IPS-15b (cell line): ENCODE measurements at regions not wholly inside any gene's neighbourhood (a gene's known extent, or its start where the extent isn't known, plus 50 kb on each side); places are given as distances from the start of the nearest gene placed in this dataset.

Experiments
- H3K27me3 ChIP-seq: one replicate; pipeline ENCODE4 v1.6.1; 2013; ENCODE audit warnings: low read length; ENCODE audit not compliant: control insufficient read depth, insufficient read depth
- H3K36me3 ChIP-seq: one replicate; pipeline ENCODE4 v1.6.1; 2013; ENCODE audit warnings: low read length; ENCODE audit not compliant: control insufficient read depth, insufficient read depth
- H3K4me1 ChIP-seq: one replicate; pipeline ENCODE4 v1.6.1; 2013; ENCODE audit warnings: mild to moderate bottlenecking, low read length; ENCODE audit not compliant: control insufficient read depth, insufficient read depth
- H3K4me3 ChIP-seq: one replicate; pipeline ENCODE4 v1.5.1; 2013; ENCODE audit warnings: low read depth, low read length
- H3K9ac ChIP-seq: one replicate; pipeline ENCODE4 v1.6.1; 2013; ENCODE audit warnings: low read depth, mild to moderate bottlenecking, low read length
- H3K9me3 ChIP-seq: one replicate; pipeline ENCODE4 v1.6.1; 2013; ENCODE audit warnings: mild to moderate bottlenecking, low read length; ENCODE audit not compliant: control insufficient read depth, insufficient read depth

DNA sequence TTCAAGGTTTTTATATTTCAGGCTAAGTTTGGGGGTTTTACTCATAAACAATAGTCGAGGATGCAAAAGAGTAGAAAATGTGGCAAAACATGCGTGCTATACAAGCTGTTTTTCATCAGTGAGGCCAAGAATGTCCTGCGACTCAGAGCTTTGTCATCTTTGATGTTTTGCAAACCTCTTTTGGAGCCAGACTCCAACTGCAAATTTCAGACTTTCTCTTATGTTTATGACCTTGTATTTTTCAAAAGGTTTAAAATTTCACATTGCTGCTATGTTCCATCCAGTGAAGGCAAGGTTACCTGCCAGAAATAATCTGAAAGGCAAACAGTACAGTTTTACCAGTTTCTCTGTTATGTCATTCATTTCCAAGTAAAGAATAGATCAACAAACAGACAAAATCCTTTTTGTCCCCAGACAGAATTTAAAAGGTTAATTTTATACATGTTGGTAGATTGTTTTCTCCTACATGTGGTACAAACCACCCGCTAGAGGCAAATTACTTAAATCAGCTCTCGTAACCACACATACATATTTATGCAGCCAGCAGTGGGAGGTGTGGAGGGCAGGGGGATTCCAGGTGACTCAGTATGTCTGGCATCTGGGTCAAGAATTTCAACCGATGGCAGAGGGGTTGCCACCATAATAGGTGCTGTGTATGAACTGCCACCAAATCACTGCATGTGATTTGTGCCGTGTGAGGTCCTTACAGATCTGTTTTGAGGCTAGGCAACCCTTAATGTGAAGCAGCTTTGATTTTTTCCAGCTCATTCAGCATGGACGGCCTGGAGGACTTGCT, 119.8 kb upstream of the CPM start:
- H3K4me1 ChIP-seq = peaks cover 10% of the 10 kb centered on the region
- H3K36me3 ChIP-seq = no peaks in the 10 kb centered on the region
- no peaks in the 10 kb centered on the region for H3K27me3 ChIP-seq
- H3K9me3 ChIP-seq = no peaks in the 10 kb centered on the region
- no peak overlapping the region for H3K9ac ChIP-seq
- no peak overlapping the region for H3K4me3 ChIP-seq

DNA sequence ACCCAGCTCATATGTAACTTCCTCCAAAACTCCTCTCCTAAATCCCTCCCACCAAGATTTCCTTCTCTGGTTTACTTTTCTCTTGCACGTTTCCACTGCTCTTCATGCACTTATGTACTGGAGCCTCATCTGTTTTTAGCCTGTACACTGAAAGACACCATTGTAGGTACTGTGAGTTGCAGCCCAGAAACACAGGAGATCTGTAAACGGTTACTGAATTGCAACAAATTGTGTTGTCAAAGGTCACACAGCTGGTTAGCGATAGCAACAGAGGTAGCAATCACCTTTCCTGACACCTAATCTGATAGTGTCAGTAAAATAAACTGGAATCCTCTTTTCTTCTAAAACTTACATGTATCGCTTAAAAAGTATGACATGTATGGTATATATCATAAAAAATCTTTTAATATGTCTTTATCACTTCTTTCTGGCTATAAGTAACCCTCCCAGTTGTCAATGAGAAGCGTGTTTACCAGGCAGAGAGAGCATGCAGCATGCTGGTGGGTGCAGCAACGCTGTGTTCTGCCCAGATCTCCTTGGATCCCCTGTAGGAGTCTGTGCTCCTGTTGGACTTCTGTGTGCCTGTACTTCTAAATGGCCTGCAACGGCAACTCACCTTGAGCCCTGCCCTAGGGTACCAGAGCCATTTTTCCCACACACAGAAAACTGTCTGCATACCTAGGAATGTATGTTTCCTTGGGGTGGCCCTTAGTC, 121.5 kb upstream of the CPM start:
- no peak overlapping the region for H3K4me3 ChIP-seq

GRCh38 chr12:69055280-69055679, 122.3 kb upstream of the CPM start:
- Histone ChIP-seq H3K9me3 (no peaks in the 10 kb centered on the region), H3K4me1 (peaks cover 10% of the 10 kb centered on the region), H3K27me3 (no peaks in the 10 kb centered on the region), H3K4me3 (no peak overlapping the region), H3K9ac (no peak overlapping the region), H3K36me3 (no peaks in the 10 kb centered on the region)

More for the DNA sequence above, 121.5 kb upstream of the CPM start:
- no peaks in the 10 kb centered on the region for H3K9me3 ChIP-seq
- no peaks in the 10 kb centered on the region for H3K36me3 ChIP-seq
- no peak overlapping the region for H3K9ac ChIP-seq
- H3K4me1 ChIP-seq = peaks cover 10% of the 10 kb centered on the region
- no peaks in the 10 kb centered on the region for H3K27me3 ChIP-seq

- no peaks in the 10 kb centered on the region for H3K9me3 ChIP-seq
- H3K4me1 ChIP-seq = peaks cover 10% of the 10 kb centered on the region
Observed at GRCh38 chr12:69055706-69056105, 122.7 kb upstream of the CPM start.

DNA sequence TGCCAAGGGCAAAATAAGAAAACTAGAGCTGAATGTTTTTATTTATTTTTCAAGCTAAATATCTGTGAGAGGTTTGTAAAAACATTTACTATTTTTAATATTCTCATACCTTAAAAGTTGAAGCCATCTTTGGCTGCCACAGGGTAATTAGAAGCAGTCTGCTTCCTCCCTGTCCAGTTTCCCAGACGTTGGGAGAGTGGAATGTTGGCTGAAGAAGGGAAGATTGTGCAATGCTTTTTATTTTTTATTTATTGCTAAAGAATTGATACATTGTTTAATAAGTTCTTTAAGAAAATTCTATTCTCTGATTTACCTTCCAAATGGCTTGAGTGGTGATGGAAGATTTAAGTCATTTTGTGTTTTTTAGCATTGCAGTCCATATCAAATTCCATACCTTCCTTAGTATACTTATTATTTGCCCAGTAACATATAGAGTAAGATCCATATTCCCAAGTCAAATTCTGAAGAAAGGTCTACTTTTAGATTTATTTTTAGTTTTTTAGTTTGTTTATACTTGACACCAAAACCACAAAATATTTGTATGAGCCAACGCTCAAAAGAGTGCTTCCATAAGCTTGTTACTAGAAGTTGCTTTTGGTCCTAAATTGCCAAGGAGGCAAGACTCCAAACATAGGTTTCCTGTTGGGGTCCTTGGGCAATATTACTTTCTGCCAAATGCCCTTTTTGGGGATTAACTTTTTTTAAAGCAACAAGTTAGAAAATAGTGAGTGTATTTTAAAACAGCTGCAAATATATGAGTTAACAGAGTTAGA, 124.0 kb upstream of the CPM start:
- Histone ChIP-seq H3K9me3 (no peaks in the 10 kb centered on the region), H3K4me1 (peaks cover 10% of the 10 kb centered on the region), H3K36me3 (no peaks in the 10 kb centered on the region), H3K27me3 (no peaks in the 10 kb centered on the region), H3K9ac (no peak overlapping the region), H3K4me3 (no peak overlapping the region)

More at GRCh38 chr12:69055706-69056105, 122.7 kb upstream of the CPM start:
- H3K4me3 ChIP-seq = no peak overlapping the region
- no peaks in the 10 kb centered on the region for H3K36me3 ChIP-seq
- H3K27me3 ChIP-seq = no peaks in the 10 kb centered on the region
- H3K9ac ChIP-seq = no peak overlapping the region

- H3K4me1 ChIP-seq = peaks cover 7% of the 10 kb centered on the region
- H3K9ac ChIP-seq = no peak overlapping the region
- H3K36me3 ChIP-seq = no peaks in the 10 kb centered on the region
- H3K27me3 ChIP-seq = no peaks in the 10 kb centered on the region
- H3K4me3 ChIP-seq = no peak overlapping the region
- no peaks in the 10 kb centered on the region for H3K9me3 ChIP-seq
Observed at GRCh38 chr12:69057742-69058141, 124.8 kb upstream of the CPM start.

GRCh38 chr12:69059465-69060457, 126.8 kb upstream of the CPM start:
- Histone ChIP-seq H3K36me3 (no peaks in the 10 kb centered on the region), H3K27me3 (no peaks in the 10 kb centered on the region), H3K4me1 (no peaks in the 10 kb centered on the region), H3K4me3 (no peak overlapping the region), H3K9ac (no peak overlapping the region), H3K9me3 (no peaks in the 10 kb centered on the region)

DNA sequence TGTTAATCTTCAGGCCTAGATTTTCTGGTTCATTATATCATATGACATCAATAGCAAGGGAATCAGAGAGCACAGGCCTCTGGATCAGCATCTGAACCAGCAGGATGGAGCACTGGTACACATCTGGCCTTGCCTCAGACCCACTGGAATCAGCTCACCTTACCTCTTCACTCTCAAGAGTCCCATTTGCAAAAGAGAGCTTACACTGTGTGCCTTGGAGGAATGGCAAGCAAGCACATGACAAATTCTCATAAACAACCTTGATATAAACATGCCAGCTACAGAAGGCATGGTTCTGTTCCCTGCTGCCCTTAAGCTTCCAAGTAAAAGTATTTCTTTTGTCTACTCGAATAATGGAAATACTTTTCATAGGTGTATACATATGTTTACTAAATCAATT, 128.6 kb upstream of the CPM start:
- Histone ChIP-seq H3K36me3 (no peaks in the 10 kb centered on the region), H3K9ac (no peak overlapping the region), H3K4me1 (no peaks in the 10 kb centered on the region)

GRCh38 chr12:69062621-69063237, 129.8 kb upstream of the CPM start:
- H3K27me3 ChIP-seq = no peaks in the 10 kb centered on the region
- H3K4me3 ChIP-seq = no peak overlapping the region
- H3K9ac ChIP-seq = no peak overlapping the region

More for the DNA sequence above, 128.6 kb upstream of the CPM start:
- H3K4me3 ChIP-seq = no peak overlapping the region
- no peaks in the 10 kb centered on the region for H3K27me3 ChIP-seq
- H3K9me3 ChIP-seq = no peaks in the 10 kb centered on the region

GRCh38 chr12:69064734-69065443, 131.9 kb upstream of the CPM start:
- H3K4me1 ChIP-seq = no peaks in the 10 kb centered on the region
- H3K4me3 ChIP-seq = no peak overlapping the region

More at GRCh38 chr12:69062621-69063237, 129.8 kb upstream of the CPM start:
- H3K9me3 ChIP-seq = no peaks in the 10 kb centered on the region
- no peaks in the 10 kb centered on the region for H3K36me3 ChIP-seq
- no peaks in the 10 kb centered on the region for H3K4me1 ChIP-seq

More at GRCh38 chr12:69064734-69065443, 131.9 kb upstream of the CPM start:
- H3K36me3 ChIP-seq = no peaks in the 10 kb centered on the region
- H3K27me3 ChIP-seq = no peaks in the 10 kb centered on the region
- H3K9me3 ChIP-seq = no peaks in the 10 kb centered on the region
- H3K9ac ChIP-seq = no peak overlapping the region
